NT2/D1 (cell line): ENCODE measurements at regions not wholly inside any gene's neighbourhood (a gene's known extent, or its start where the extent isn't known, plus 50 kb on each side); places are given as distances from the start of the nearest gene placed in this dataset.

Experiments used
- YY1 ChIP-seq: IDR thresholded peaks from 2 replicates; pipeline ENCODE4 v1.6.1; 2011; ENCODE audit not compliant: insufficient read length, insufficient read depth
- ZNF274 ChIP-seq: IDR thresholded peaks from 2 replicates; pipeline ENCODE4 v1.6.1; 2011; ENCODE audit warnings: mild to moderate bottlenecking, low read depth, low read length

GRCh38 chrX:123036401-123036800 is 147.7 kb upstream of the GRIA3 start:
- no peak for TF ChIP-seq YY1
- TF ChIP-seq ZNF274: no peak
